NT2/D1 (cell line): ENCODE measurements at regions not wholly inside any gene's neighbourhood (a gene's known extent, or its start where the extent isn't known, plus 50 kb on each side); places are given as distances from the start of the nearest gene placed in this dataset.

ENCODE experiments used
- SUZ12 ChIP-seq: IDR thresholded peaks from 2 replicates; pipeline ENCODE4 v1.6.1; 2011; ENCODE audit not compliant: insufficient read length, insufficient read depth; ENCODE audit errors: extremely low read depth
- YY1 ChIP-seq: IDR thresholded peaks from 2 replicates; pipeline ENCODE4 v1.6.1; 2011; ENCODE audit not compliant: insufficient read length, insufficient read depth
- ZNF274 ChIP-seq: IDR thresholded peaks from 2 replicates; pipeline ENCODE4 v1.6.1; 2011; ENCODE audit warnings: mild to moderate bottlenecking, low read depth, low read length

DNA sequence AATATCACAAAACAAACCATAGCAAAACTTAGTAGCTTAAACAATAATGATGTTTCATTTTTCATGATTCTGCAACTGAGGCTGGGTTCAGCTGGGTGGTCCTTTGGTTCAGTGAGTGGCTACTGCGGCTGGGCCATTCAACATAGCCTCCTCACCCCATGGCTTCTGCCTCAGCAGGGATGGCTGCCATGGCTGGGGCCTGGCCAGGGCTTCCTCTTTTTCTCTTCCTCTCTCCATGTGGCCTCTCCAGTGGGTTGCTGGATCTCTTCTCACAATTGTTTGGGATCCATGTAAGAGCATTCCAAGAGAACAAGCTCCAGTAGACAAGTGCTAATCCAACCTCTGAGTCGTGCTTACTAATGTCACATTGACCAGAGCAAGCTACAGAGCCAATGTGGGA is 248.6 kb upstream of the PLET1 start:
- no peak for TF ChIP-seq ZNF274
- no peak for TF ChIP-seq SUZ12
- TF ChIP-seq YY1, result no peak
